ENCODE measurements at regions not wholly inside any gene's neighbourhood (a gene's known extent, or its start where the extent isn't known, plus 50 kb on each side); places are given as distances from the start of the nearest gene placed in this dataset.

GRCh38 chr6:91117550-91117949 lies 530.7 kb upstream of the MAP3K7 start:
- Histone ChIP-seq H3K9me3 (ENCODE audit: control insufficient read depth in 4 of 4, low read length in 3 of 4) (no peaks in the 10 kb centered on the region), H3K4me3 (ENCODE audit: low read depth in 1 of 3, low read length in 3 of 3) (no peak overlapping the region), H3K36me3 (ENCODE audit: control insufficient read depth in 4 of 4, insufficient read depth in 3 of 4, low read depth in 1 of 4, low read length in 3 of 4) (no peaks in the 10 kb centered on the region), H3K9ac (ENCODE audit: low read depth in 1 of 2, low read length in 2 of 2) (no peak overlapping the region), H3K27ac (ENCODE audit: low read depth in 1 of 2, low read length in 2 of 2) (no peak overlapping the region), H3K4me1 (ENCODE audit: control insufficient read depth in 4 of 4, insufficient read depth in 4 of 4, low read length in 3 of 4) (no peaks in the 10 kb centered on the region), H3K27me3 (ENCODE audit: control insufficient read depth in 4 of 4, insufficient read depth in 4 of 4, low read length in 3 of 4) (peaks cover 0 to 6% (median 0%) of the 10 kb centered on the region in 4 donors)
- no peak for DNase-seq (ENCODE audit: low spot score)
- TF ChIP-seq JUND (IDR thresholded peaks at IDR 0.05) (no peak), FOXA1 (IDR thresholded peaks at IDR 0.05) (no peak), ZBTB33 (IDR thresholded peaks at IDR 0.05) (no peak), CTCF (IDR thresholded peaks at IDR 0.05; ENCODE audit: low read depth, low read length, missing input control) (no peak), ATF3 (IDR thresholded peaks at IDR 0.05) (no peak), RXRA (IDR thresholded peaks at IDR 0.05) (no peak), HNF4G (IDR thresholded peaks at IDR 0.05) (no peak), SP1 (IDR thresholded peaks at IDR 0.05) (no peak)
- TF ChIP-seq, protein P1, sequence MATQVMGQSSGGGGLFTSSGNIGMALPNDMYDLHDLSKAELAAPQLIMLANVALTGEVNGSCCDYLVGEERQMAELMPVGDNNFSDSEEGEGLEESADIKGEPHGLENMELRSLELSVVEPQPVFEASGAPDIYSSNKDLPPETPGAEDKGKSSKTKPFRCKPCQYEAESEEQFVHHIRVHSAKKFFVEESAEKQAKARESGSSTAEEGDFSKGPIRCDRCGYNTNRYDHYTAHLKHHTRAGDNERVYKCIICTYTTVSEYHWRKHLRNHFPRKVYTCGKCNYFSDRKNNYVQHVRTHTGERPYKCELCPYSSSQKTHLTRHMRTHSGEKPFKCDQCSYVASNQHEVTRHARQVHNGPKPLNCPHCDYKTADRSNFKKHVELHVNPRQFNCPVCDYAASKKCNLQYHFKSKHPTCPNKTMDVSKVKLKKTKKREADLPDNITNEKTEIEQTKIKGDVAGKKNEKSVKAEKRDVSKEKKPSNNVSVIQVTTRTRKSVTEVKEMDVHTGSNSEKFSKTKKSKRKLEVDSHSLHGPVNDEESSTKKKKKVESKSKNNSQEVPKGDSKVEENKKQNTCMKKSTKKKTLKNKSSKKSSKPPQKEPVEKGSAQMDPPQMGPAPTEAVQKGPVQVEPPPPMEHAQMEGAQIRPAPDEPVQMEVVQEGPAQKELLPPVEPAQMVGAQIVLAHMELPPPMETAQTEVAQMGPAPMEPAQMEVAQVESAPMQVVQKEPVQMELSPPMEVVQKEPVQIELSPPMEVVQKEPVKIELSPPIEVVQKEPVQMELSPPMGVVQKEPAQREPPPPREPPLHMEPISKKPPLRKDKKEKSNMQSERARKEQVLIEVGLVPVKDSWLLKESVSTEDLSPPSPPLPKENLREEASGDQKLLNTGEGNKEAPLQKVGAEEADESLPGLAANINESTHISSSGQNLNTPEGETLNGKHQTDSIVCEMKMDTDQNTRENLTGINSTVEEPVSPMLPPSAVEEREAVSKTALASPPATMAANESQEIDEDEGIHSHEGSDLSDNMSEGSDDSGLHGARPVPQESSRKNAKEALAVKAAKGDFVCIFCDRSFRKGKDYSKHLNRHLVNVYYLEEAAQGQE (IDR thresholded peaks at IDR 0.05): no peak
- TF ChIP-seq, protein P2, sequence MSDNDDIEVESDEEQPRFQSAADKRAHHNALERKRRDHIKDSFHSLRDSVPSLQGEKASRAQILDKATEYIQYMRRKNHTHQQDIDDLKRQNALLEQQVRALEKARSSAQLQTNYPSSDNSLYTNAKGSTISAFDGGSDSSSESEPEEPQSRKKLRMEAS (IDR thresholded peaks at IDR 0.05): no peak

DNA sequence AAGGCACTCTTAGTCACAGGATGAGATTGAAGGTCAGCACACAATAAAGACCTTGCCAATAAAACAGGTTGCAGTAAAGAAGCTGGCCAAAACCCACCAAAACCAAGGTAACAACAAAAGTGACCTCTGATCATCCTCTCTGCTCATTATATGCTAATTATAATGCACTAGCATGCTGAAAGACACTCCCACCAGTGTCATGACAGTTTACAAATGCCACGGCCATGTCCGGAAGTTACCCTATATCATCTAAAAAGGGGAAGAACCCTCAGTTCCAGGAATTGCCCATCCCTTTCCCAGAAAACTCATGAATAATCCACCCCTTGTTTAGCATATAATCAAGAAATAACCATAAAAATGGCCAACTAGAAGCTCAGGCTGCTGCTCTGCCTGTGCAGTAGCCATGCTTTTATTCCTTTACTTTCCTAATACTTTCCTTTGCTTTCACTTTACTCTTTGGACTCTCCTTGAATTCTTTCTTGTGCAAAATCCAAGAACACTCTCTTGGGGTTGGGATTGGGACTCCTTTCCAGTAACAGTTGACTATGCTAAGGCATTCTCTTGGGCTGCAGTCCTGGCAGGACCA lies 527.3 kb upstream of the MAP3K7 start:
- no peak for TF ChIP-seq ATF3 (IDR thresholded peaks at IDR 0.05)
- TF ChIP-seq NR2F2 (IDR thresholded peaks at IDR 0.05): no peak
- no peak for TF ChIP-seq HNF4A (conservative IDR thresholded peaks at IDR 0.05)
- TF ChIP-seq, protein P1 (IDR thresholded peaks at IDR 0.05): no peak
- TF ChIP-seq CTCF (IDR thresholded peaks at IDR 0.05; ENCODE audit: low read depth, low read length, missing input control): no peak
- no peak for TF ChIP-seq JUND (IDR thresholded peaks at IDR 0.05)
- TF ChIP-seq FOXA1 (IDR thresholded peaks at IDR 0.05): no peak
- Histone ChIP-seq H3K27ac (ENCODE audit: low read depth in 1 of 2, low read length in 2 of 2) (no peak overlapping the region), H3K27me3 (ENCODE audit: control insufficient read depth in 4 of 4, insufficient read depth in 4 of 4, low read length in 3 of 4) (peaks cover 0 to 7% (median 0%) of the 10 kb centered on the region in 4 donors), H3K36me3 (ENCODE audit: control insufficient read depth in 4 of 4, insufficient read depth in 3 of 4, low read depth in 1 of 4, low read length in 3 of 4) (no peaks in the 10 kb centered on the region), H3K9me3 (ENCODE audit: control insufficient read depth in 4 of 4, low read length in 3 of 4) (no peaks in the 10 kb centered on the region), H3K9ac (ENCODE audit: low read depth in 1 of 2, low read length in 2 of 2) (no peak overlapping the region), H3K4me3 (ENCODE audit: low read depth in 1 of 3, low read length in 3 of 3) (no peak overlapping the region), H3K4me1 (ENCODE audit: control insufficient read depth in 4 of 4, insufficient read depth in 4 of 4, low read length in 3 of 4) (no peaks in the 10 kb centered on the region)
- DNase-seq (ENCODE audit: low spot score): no peak
- 74% methylated on average over 2 of the region's 2 CpGs for WGBS

All from liver (tissue), 8 donors.